Stomach (tissue), 8 donors: ENCODE measurements at regions not wholly inside any gene's neighbourhood (a gene's known extent, or its start where the extent isn't known, plus 50 kb on each side); places are given as distances from the start of the nearest gene placed in this dataset.

Experiments
- DNase-seq, 2 donors: peaks; one replicate each; pipeline versions ENCODE4 v3.0.0 to v3.0.0-alpha.2; 2013 to 2019
- H3K27ac ChIP-seq, 5 donors: fragments of 200-600 bp in 4 of 5; sonication (generic) in 4 of 5; one replicate each; pipeline ENCODE4 v1.5.1; 2013 to 2019; ENCODE audit warnings: mild to moderate bottlenecking in 1 of 5, moderate library complexity in 1 of 5
- H3K27me3 ChIP-seq, 3 donors: fragments of 200-600 bp; sonication (generic); one replicate each; pipeline ENCODE4 v1.5.1; 2017 to 2019; ENCODE audit warnings: mixed run types in 1 of 3
- H3K36me3 ChIP-seq, 4 donors: fragments of 200-600 bp; sonication (generic); 1 replicate in 3 of 4; 2 replicates in 1 of 4; pipeline ENCODE4 v1.5.1; 2016 to 2019
- H3K4me1 ChIP-seq, 4 donors: fragments of 200-600 bp; sonication (generic); one replicate each; pipeline ENCODE4 v1.5.1; 2016 to 2019
- H3K4me3 ChIP-seq, 4 donors: fragments of 200-600 bp; sonication (generic) in 3 of 4; one replicate each; pipeline ENCODE4 v1.5.1; 2016 to 2019; ENCODE audit warnings: mild to moderate bottlenecking in 1 of 4
- H3K9me3 ChIP-seq, 4 donors: fragments of 200-600 bp; sonication (generic); one replicate each; pipeline ENCODE4 v1.5.1; 2016 to 2019
- EP300 ChIP-seq: sonication (generic); formaldehyde crosslinking; IDR thresholded peaks from one replicate; pipeline ENCODE4 v1.6.1; 2017; ENCODE audit warnings: antibody characterized with exemption
- POLR2A ChIP-seq, 4 donors: fragments of 450-650 bp; IDR thresholded peaks; one replicate each; pipeline ENCODE4 v1.6.1; 2016; ENCODE audit warnings: antibody characterized with exemption in 4 of 4, control low read depth in 2 of 4, mild to moderate bottlenecking in 1 of 4, moderate library complexity in 1 of 4
- POLR2AphosphoS5 ChIP-seq, 3 donors: sonication (generic); formaldehyde crosslinking; IDR thresholded peaks; one replicate each; pipeline ENCODE4 v1.6.1; 2016; ENCODE audit warnings: antibody characterized with exemption in 3 of 3
- WGBS, 5 donors: extraction: QIAGEN DNeasy Blood & Tissue Kit in 3 of 5; methylation state at CpG; one replicate each; pipeline versions ENCODE4 v1.1.5 to v1.1.7; 2013 to 2018; 5-methylcytosine and 5-hydroxymethylcytosine counted together
- intact Hi-C: fragments of 100-400 bp; cut with DNase I; formaldehyde crosslinking; loops from one replicate; pipeline ENCODE4 v1.15.1; 2023; ENCODE audit warnings: low total_unique reads
- TF ChIP-seq, protein P1 (sequence below), 7 experiments: fragments of 450-650 bp in 4 of 7; fragments of 200-600 bp in 3 of 7; sonication (generic) in 3 of 7; IDR thresholded peaks; one replicate each; pipeline ENCODE4 v1.5.1; 2016 to 2019; ENCODE audit warnings: antibody characterized with exemption in 7 of 7, control low read depth in 2 of 7, mild to moderate bottlenecking in 1 of 7
- donor health status: healthy with polysubstance abuse.
- donor health status: Bipolar disorder and iron deficiency.
- donor health status: healthy.

DNA sequence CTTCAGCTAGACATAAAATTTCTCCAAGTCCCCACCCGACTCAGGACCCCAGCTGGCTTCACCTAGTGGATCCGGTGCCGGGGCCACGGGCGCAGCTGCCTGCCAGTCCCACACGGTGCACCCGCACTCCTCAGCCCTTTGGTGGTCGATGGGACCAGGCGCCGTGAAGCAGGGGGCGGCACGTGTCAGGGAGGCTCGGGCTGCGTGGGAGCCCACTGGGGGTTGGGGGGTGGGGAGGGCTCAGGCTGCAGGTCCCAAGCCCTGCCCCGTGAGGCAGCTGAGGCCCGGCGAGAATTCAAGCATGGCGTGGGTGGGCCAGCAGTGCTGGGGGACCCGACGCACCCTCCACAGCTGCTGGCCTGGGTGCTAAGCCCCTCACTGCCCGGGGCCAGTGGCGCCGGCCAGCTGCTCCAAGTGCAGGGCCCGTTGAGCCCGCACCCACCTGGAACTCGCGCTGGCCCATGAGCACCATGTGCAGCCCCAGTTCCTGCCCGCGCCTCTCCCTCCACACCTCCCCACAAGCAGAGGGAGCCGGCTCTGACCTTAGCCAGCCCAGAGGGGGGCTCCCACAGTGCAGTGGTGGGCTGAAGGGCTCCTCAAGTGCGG lies 747.0 kb downstream of the FAM181B start:
- intact Hi-C loops = no loop called here
- DNase-seq = no peak
- H3K9me3 ChIP-seq = peaks cover 0 to 30% (median 15%) of the 10 kb centered on the region in 4 donors
- no peaks in the 10 kb centered on the region for H3K27me3 ChIP-seq
- H3K4me1 ChIP-seq = no peaks in the 10 kb centered on the region
- H3K27ac ChIP-seq = no peak overlapping the region
- 82 to 89% (median 87%) methylated on average over 5 to 31 of the region's 31 CpGs for WGBS, 5 donors
- H3K4me3 ChIP-seq = no peak overlapping the region
- TF ChIP-seq, protein P1, sequence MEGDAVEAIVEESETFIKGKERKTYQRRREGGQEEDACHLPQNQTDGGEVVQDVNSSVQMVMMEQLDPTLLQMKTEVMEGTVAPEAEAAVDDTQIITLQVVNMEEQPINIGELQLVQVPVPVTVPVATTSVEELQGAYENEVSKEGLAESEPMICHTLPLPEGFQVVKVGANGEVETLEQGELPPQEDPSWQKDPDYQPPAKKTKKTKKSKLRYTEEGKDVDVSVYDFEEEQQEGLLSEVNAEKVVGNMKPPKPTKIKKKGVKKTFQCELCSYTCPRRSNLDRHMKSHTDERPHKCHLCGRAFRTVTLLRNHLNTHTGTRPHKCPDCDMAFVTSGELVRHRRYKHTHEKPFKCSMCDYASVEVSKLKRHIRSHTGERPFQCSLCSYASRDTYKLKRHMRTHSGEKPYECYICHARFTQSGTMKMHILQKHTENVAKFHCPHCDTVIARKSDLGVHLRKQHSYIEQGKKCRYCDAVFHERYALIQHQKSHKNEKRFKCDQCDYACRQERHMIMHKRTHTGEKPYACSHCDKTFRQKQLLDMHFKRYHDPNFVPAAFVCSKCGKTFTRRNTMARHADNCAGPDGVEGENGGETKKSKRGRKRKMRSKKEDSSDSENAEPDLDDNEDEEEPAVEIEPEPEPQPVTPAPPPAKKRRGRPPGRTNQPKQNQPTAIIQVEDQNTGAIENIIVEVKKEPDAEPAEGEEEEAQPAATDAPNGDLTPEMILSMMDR (IDR thresholded peaks at IDR 0.05) = no peak
- no peak for TF ChIP-seq EP300
- no peak for TF ChIP-seq POLR2A (IDR thresholded peaks at IDR 0.05)
- TF ChIP-seq POLR2AphosphoS5 (IDR thresholded peaks at IDR 0.05) = no peak
- no peaks in the 10 kb centered on the region for H3K36me3 ChIP-seq

DNA sequence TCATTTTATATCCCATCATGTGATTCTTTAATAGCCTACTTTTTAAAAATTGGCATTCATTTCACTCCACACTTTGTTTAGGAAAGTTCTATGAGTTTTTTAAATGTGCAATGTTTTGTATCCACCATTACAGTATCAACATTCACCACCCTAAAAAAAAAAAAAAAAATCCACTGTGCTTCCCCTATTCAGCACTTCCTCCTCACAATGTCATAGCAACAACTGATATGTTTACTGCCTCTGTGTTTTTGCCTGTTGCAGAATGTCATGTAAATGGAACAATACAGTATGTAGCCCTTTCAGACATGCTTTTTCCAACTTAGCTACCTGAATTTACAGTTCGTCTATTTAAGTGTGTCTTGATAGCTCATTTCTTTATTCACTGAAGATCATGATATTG lies 754.2 kb downstream of the FAM181B start:
- TF ChIP-seq POLR2A (IDR thresholded peaks at IDR 0.05) = no peak
- no peak overlapping the region for H3K27ac ChIP-seq
- no peaks in the 10 kb centered on the region for H3K36me3 ChIP-seq
- peaks cover 0 to 5% (median 0%) of the 10 kb centered on the region in 4 donors for H3K9me3 ChIP-seq
- H3K4me3 ChIP-seq = no peak overlapping the region
- DNase-seq = no peak
- WGBS, 5 donors = 67 to 81% (median 70%) methylated on average over 1 of the region's 1 CpG
- intact Hi-C loops = no loop called here
- no peaks in the 10 kb centered on the region for H3K4me1 ChIP-seq
- no peaks in the 10 kb centered on the region for H3K27me3 ChIP-seq

DNA sequence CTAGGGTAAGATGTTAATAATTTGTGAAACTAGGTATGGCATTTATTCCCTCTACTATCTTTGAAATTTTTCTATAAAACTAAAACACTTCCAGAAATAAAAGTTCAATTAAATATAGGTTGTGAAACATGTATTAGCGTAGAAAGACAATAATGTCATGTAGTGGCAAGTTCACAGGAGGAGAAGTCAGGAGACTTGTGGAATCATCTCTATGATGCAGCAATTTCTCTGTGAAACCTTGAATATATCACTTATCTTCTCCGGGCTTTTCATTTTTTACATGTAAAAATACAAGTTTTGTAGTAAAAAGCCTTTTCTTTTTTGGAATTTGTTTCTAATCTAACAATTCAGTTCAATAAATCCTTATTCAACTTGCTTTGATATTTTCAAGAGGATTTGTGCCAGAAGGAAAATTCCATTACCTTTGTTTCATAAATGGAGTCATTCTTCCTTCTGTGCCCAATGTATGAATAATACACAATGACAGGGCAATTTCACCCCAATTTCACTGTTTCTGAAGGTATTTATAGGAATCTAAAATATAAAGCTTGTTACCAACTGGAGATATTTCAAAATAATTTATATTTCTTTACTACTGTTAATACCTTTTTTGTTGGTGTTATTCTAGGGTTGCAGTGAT lies 758.3 kb downstream of the FAM181B start:
- no peak for DNase-seq
- no peak overlapping the region for H3K27ac ChIP-seq
- H3K36me3 ChIP-seq = no peaks in the 10 kb centered on the region
- H3K27me3 ChIP-seq = no peaks in the 10 kb centered on the region
- intact Hi-C loops = no loop called here
- H3K9me3 ChIP-seq = peaks cover 0 to 5% (median 0%) of the 10 kb centered on the region in 4 donors
- H3K4me1 ChIP-seq = no peaks in the 10 kb centered on the region
- no peak overlapping the region for H3K4me3 ChIP-seq
- no peak for TF ChIP-seq POLR2AphosphoS5 (IDR thresholded peaks at IDR 0.05)
- TF ChIP-seq, protein P1 (IDR thresholded peaks at IDR 0.05) = no peak
- TF ChIP-seq POLR2A (IDR thresholded peaks at IDR 0.05) = no peak
- TF ChIP-seq EP300 = no peak
- WGBS, 5 donors = 83 to 89% (median 88%) methylated on average over 2 of the region's 2 CpGs

DNA sequence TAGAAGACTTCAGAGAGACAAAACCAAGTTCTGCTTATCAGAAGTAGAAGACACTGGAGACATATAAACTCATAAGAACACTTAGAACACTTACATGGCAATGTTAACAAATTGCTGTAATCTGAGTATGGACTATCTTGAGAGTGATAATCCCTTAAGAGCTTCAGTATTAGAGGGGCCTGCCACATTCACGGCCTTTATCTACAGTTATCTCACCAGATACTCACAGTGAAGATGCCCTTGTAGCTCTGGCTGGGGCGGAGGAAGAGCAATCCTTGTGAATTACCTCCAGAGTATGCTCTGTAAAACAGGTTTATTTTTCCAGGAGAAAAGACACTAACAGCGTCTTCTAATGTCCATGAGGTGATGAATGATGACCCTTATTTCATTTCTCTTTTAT lies 762.8 kb downstream of the FAM181B start:
- Histone ChIP-seq H3K36me3 (no peaks in the 10 kb centered on the region), H3K27ac (no peak overlapping the region), H3K4me3 (no peak overlapping the region), H3K9me3 (no peaks in the 10 kb centered on the region), H3K4me1 (no peaks in the 10 kb centered on the region), H3K27me3 (no peaks in the 10 kb centered on the region)
- TF ChIP-seq POLR2A (IDR thresholded peaks at IDR 0.05) (no peak), EP300 (no peak), POLR2AphosphoS5 (IDR thresholded peaks at IDR 0.05) (no peak)
- TF ChIP-seq, protein P1 (IDR thresholded peaks at IDR 0.05) = no peak
- 41 to 55% (median 52%) methylated on average over 3 of the region's 3 CpGs for WGBS, 5 donors
- intact Hi-C loops = no loop called here
- DNase-seq = no peak

DNA sequence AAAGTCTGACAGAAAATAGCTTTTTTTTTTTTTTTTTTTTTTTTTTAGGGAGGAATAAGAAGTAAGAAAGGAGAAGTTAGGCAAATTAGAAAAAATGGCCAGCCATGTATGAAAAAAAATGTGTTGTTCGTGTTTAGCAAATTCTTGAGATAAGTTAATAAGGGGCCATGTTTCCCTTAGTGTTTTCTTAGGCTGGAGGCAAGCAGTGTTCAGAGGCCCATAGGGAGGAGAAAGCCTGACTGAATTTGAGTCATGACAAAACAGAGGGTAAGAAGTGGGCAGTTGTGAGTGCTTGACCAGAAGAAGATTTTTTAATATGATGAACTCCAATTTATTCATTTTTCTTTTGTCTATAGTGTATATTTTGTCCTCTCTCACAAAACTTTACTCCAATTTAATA lies 766.4 kb downstream of the FAM181B start:
- DNase-seq = no peak
- H3K27me3 ChIP-seq = no peaks in the 10 kb centered on the region
- no peaks in the 10 kb centered on the region for H3K9me3 ChIP-seq
- WGBS, 5 donors = 19 to 30% (median 27%) methylated on average over 1 of the region's 1 CpG
- intact Hi-C loops = no loop called here
- TF ChIP-seq EP300 (no peak), POLR2AphosphoS5 (IDR thresholded peaks at IDR 0.05) (no peak), POLR2A (IDR thresholded peaks at IDR 0.05) (no peak)
- TF ChIP-seq, protein P1 (IDR thresholded peaks at IDR 0.05) = no peak
- H3K4me3 ChIP-seq = no peak overlapping the region
- no peaks in the 10 kb centered on the region for H3K36me3 ChIP-seq
- H3K27ac ChIP-seq = no peak overlapping the region
- no peaks in the 10 kb centered on the region for H3K4me1 ChIP-seq
